NCI-H82 treated with DMSO at 0.1 percent for 48 hours (cell line): ENCODE measurements at regions not wholly inside any gene's neighbourhood (a gene's known extent, or its start where the extent isn't known, plus 50 kb on each side); places are given as distances from the start of the nearest gene placed in this dataset.
A peak's percentile ranks its signal among the peaks of the same experiment; 100 is the strongest.

ENCODE experiments used
- DNase-seq: peaks from one replicate; lab custom pipeline; 2025; ENCODE audit not compliant: unreplicated experiment; lab: John Stamatoyannopoulos, UW

DNA sequence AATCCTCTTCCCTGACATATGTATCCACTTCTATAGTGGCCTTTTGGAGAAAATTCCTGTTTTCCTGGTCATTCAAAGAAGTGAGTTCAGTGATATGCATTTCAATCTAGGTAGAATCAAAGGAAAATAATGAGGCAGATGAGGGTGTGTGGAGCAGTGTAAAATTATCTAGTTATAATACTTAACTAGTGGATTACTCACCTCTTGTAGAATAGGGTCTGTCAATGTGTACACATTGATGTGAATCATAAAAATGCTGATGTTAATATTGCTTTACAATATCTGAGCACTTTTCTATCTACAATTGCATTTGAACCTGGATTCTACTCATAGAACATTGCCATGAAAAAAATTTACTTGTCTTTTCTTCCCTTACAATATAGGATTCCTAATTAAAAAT is 293.5 kb downstream of the GBA3 start:
- DNase-seq = no peak

DNA sequence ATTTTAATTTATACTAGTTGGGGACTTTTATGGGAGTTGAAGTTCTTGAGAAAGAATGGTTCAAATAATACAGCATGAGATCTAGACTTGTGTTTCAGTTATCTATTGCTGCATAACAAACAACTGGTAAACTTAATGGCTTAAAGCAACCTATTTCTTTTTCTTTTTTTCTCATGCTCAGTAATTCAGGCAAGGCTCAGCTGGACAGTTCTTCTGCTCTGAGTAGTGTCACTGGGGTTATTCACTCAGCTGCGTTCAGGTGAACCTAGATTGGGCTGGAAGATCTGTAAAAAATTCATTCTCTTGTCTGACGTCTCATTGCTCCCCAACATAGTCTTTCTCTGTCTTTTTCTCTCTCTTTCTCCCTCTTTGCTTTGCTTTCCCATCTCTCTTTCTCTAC is 291.7 kb downstream of the GBA3 start:
- DNase-seq = no peak

DNA sequence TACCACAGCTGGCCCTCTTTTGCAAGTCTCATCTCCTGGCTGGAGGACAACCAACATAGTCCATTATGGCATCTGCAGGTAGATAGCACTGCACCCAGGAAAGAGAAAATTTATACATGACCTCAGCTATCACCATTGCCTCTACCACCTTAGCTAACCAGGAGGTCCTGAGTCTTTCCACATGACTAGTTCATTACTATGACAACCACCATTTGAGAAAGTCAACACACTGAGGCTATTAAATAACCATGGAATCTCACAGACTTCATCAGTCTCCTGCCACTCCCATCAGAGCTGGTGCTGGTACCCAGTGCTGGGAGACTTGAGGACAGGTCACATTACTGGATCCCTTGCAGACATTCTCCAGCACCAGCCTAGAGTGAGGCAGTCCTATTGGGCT is 285.9 kb downstream of the GBA3 start:
- DNase-seq = no peak

DNA sequence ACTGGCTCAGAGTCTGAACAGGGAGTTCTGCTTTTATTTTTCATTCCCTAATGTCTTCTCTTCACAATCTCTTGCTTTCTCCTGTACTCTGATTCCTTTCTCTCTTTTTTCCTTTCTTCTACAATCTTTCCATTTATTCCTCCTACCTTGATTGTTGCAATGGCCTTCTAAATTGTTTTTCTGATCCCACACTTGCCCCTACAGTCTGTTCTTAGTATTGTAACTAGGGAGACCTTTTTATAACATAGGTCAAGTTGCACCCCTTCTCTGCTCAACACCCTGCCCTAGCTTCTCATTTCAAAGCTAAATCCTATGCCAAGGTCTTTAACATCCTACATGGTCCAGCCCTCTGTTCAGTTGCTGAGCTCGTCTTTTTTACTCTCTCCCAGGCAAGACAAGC is 277.9 kb downstream of the GBA3 start:
- no peak for DNase-seq

DNA sequence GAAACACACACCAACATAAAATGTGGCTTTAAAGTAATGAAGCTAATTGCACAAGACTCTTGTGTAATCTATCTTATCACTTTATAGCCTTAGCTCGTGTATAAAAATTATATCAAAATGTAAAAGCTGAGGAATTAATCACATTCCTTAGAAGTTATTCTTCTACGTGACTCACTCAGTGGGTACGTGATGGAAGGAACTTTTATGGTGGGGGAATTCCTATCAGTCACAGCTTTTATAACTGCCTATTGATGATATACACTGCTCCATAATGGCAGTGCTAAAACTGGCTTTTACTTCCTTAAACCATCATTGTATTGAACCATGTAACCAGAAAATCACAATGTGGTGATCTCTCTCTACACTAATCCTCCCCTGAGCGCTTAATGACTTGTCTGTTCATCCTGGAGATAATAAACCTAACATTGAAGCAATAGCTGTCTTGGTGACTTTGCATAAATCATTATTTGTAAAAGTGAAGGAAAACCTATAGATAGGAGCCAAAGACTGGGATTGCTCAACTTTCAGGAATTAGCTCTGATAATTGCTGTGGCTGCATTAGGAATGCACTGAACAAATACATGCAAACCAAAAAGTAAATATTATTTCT is 276.7 kb downstream of the GBA3 start:
- DNase-seq = no peak

DNA sequence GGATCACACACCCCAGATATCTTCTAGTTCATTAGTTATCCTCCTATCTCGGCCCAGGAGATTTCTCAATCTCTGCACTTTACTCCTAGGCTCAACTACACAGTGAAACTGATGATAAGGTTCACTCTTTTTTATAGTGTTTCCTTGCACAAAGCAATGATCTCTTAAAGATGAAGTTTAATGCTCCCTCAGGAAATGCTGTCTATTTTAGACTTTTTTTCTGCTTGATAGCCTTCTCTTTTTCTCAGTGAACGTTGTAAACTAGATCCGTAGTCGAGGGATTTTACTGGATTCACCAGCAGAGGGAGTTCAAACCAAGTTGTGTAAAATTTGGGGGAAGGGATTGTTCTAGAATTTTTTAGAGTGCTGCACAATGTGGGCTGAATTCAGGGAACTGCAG is 269.6 kb downstream of the GBA3 start:
- no peak for DNase-seq

DNA sequence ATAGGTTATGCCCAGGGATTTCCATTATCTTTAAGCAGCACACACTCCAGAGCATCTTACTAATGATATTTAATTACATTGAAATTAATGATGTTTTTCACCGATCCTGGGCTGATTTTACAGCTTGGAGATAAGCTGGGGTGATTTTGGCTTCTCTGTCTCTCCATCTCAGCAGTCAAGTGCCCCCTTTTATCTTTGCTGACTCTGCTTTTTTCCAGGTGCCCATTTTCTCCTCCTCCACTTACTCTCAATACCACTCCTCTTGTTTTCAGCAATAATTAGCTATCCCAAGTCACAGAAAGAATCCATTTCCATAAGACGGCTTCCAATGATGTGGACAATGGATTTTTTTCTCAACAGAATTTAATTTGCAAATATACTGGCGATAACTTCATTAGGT is 266.7 kb downstream of the GBA3 start:
- no peak for DNase-seq

DNA sequence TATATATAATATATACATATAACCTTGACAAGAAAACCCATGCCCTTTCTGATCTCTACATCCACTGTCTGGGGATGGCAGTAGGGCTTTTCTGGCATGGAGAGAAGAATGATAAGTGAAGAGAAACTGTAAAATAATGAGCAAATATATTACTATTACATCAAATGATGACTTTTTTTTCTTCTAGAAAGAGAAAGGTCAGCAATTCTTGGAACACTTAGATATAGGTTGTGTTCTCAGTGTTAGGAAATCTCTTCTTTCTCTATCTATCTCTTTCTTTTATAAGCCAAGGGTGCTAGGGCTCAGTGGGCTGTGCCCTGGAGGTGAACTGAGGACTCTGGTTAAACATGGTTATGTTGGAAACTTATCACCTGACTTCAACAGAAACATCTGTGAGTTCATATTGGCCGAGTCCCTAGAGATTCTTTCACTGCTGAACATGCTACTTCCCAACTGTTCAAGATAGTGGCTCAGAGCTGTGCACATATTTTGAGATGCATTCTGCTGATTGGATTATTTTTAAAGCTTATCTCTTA is 265.1 kb downstream of the GBA3 start:
- no peak for DNase-seq

DNA sequence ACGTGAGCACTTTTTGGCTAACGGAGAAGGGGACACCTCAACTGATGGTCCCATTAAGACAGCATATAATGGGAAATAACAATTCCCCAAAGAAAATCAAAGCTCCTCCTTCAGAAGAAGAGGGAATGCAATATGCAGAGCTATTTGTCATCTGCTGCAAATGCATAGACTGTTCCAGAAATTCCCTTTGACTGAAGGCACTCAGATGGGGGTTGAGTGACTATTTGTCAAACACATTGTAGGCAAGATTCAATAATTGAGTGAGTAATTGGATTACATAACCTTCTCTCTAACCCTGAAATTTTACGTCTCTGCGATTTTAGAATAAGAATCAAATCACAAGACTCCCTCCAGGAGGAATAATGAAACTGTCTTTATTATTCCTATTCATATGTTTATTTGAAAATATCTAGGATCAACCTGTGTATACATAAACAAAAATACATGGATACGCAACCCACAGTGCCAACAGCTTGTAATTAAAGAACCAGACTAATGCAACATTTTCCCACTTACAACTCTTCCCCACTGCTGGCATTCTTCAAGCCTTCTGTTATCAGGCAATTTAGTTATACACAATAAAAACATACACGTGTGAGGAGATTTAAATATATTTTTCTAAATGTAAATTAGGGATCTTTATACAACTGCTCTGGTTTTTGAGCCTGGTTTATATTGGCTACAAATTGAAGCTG is 256.6 kb downstream of the GBA3 start:
- no peak for DNase-seq

DNA sequence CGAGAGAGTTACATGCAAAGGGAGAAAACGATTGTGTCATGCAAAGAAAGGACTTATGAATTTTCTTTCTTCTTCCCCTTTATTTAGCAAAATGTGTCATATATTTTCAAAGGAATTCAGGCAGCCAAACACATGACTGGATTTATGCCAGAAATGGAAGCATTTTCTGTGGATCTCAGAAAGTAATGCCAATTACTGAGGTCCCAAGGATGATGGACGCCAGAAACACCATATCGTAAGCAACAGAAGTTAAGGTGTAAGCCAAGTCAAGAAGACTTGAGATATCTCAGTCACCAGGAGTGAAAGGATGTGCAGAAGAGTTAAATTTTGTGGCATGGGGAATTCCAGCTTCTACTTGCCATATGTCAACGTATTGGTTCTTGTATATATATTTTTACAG is 255.1 kb downstream of the GBA3 start:
- DNase-seq = no peak

DNA sequence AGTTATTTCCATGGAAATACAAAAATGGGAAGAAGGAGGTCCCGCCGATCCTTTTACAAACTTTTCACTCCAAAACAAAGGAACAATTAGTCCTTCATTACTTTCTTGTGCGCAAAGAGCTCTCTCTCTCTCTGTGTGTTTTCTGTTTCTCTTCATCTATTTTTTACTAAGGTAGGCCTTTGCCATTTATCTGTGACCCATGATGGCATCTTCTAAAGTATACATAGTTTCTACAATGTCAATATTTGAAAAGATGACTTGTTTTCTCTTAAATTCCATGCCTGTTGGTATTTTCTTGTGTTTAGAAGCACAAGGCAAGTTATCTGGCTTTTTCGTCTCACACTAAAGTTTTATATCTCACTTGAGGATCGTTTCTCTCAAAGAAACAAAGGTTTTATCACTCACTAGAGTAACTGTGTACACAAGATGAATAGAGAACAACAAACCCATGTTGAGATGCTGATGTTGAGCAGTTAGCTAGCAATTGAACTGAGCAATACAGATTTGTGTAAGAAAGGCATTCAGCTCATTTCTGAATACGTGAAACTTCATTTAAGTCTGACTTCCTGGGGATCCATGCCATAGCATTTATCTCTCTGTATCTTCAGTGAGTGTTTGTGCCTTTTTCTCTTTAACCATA is 250.3 kb downstream of the GBA3 start:
- DNase-seq = no peak

DNA sequence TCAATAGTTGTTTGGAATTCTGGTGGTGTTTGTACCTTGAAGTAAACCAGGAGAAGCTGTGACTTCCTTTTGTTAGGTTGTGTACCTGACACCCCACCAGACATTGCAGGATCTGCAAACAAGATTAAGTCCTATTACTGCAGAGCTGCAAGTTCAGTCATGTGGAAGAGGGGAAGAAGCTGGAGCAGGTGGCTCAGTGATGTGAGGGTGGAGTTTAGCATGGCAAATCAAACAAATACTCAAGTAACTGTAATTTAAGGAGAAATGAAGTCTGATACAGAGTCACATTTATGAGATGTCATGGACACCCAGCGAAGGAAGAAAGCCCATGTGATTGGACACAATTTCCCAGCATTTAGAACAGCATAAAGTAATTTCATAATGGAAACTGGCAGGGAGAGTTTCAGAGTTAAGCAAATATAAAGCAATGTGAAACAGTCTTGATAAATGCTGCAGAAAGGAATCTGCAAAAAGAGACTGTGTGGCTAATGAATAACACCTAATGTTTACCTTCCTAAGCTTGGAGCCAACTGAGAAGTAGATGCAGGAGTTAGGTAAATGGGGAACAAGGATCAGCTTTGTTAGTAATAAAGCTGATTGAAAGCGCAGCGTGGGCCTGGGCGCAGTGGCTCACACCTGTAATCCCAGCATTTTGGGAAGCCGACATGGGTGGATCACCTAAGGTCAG is 249.1 kb downstream of the GBA3 start:
- DNase-seq = no peak

DNA sequence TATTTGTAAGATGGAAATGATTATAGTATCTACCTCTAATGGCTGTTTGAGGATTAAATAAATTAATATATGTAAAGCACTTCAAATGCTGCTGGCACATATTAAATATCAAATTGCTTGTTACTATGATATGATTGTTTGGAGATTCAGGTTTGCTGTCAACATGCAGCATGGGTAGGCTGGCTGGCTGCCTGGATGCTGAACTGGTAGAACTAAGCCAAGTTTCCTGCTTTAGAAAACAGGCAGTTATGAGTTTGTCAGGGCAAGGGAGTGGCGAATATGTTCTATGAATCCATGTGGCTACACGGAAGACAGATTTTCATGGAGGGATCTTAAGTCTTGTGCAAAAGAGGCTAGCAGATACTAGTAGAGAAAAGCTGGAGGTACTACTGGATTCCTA is 239.6 kb downstream of the GBA3 start:
- no peak for DNase-seq

DNA sequence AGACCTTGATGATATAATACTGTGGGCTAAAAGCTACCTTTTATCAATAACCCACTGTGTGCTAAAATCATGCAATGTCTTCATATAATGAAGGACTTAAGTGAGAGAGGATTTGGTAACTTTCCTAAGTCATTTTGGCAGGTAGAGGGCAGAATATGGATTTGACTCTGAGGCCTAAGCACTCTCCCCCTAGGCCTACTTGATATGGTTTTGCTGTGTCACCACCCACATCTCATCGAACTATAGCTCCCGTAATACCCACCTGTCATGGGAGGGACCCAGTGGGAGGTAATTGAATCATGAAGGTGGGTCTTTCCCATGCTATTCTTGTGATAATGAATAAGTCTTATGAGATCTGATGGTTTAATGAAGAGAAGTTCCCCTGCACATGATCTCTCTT is 229.7 kb downstream of the GBA3 start:
- DNase-seq = no peak

DNA sequence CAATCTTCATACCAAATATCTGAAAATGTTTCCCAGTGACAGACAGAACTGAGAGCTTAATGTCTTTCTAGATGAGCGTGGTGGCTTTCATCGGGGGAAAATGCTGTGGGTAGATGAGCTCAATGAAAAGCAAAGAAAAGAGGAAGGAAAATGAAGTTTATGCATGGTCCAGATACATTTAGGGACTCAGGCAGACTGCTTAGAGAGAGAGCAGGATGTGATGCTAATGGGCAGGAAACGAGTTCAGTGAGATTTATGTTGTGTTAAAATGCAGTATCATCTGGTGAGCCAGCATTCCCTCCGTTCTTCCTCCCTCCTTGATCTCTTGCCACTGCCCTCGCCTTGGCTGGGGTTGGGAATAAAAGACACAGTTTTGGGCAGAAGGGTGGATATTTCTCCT is 229.2 kb downstream of the GBA3 start:
- DNase-seq = no peak

DNA sequence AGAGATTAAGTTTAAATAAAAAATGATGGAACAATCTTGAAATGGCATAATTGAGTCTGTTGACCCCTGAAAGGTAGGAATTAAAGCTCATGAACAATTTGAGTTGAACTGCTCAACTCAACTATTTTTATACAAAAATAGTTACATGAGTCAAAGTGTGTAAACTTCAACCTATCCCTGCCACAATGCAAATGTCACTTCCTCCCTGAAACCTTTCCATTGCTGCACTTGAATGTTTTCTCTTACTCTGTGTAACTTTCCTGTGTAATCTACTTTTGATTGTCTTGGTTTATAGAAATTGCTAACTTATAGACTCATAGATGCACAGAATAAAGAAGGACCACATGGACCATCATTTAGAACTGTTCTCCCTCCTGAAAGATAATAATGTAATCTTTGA is 218.5 kb downstream of the GBA3 start:
- no peak for DNase-seq

DNA sequence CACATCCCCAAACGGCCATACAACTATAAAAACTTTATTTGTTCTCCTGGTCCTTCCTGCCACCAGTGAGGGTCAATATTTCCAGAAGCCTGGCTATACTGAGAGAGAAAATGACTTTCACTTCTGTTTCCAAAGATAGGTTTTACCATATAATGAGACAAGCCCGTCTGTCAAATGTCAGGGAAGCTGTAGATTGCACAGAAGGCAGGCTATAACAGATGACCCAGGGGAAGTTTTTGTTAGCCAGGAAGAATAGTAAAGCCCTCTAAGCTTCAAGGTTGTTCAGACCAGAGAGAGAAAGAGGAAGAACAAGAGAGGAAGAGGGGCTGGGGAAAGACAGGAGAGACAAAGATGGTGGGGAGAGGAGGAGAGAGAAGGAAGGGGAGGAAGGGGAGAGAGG is 217.5 kb downstream of the GBA3 start:
- no peak for DNase-seq

DNA sequence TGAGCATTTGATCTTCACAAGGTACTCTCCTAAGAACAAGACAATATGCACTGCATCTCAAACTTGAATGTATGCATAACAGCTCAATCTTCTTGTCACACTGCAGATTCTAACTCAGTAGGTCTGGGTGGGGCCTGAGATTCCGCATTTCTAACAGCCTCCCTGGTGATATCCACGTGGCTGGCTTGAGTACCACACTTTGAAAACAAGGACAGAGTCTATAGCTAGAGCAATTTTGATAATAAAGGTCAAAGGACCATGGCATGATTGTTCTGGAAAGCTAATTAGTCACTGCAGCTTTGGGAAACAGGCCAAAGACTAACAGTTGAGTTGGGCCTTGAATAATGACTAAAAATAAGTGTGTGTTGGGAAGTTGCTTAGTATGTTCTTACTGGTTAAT is 213.3 kb downstream of the GBA3 start:
- no peak for DNase-seq

DNA sequence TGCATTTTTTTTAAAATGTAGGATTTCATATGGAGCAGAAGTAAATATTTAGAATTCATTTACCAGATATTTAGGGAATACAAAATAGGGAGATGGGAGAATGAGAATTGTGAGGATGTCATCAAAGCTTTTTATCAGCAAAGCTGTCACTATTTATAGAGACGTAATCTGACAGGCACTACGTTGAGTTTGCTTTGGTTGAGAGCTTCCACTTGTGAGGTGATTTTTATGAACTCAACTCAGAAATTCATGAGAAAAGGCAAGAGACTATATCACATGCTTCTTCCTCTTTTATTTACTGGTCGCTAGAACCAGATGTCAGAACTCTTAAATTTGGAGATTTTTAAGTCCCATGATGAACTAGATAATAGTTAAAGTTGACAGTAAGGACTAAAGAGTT is 211.2 kb downstream of the GBA3 start:
- no peak for DNase-seq

DNA sequence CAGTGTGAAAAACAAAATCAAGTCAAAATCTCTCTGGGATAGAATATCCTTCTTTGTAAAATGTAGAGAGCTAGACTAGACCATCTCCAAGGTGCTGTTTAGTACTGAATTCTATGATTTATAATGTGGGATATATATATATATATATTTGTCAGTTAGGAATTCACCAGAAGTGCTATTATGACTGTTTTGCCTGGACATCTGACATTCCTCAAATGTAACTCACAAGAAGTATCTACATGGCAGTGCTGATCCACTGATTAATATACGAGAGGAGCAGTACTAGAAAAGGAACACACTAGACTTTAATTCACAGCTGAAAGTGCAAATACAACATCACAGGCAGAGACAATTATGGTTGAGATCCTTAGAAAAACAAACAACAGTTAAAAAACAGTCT is 208.9 kb downstream of the GBA3 start:
- DNase-seq = no peak

DNA sequence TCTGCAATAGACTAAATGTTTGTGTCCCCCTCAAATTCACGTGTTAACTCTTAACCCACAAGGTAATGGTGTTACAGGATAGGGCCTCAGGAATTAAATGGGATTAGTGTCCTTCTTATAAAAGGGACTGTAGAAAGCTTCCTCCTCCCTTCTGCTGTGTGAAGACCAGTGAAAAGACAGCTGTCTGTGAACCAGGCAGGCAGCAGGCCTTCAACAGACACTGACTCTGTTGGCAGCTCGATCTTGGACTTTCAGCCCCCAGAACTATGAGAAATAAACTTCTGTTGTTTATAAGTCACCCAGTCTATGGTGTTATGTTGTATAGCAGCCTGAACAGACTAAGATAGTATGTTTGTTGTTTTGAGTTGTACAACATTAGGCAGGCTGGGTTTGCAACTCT is 208.1 kb downstream of the GBA3 start:
- DNase-seq = peak; percentile 27

DNA sequence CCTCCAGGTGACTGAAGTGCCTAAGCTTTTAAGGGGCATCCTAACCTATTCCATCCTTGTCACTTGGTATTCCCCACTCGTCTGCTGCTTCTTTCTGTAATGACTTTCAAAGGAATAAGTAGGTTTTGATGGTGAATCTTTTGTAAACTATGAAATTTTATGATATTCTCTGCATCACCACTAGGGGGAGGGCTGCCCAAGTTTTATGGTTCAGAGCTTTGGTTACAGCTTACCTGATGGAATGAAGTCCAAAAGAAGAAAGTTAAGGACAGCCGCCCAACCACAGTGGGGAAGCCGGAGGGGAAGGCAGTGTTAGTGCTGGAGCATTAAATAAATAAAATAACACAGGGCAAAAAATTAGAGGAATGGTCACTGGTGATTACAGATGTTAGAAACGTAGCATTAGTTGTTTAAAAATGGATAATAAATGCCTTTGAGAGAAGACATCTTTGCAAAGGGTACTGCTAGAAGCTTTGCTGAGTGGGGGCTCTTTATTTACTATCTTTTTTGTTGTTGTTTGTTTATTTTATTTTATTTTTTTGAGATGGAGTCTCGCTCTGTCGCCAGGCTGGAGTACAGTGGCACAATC is 204.9 kb downstream of the GBA3 start:
- peak; percentile 2 for DNase-seq
